ENCODE measurements at regions not wholly inside any gene's neighbourhood (a gene's known extent, or its start where the extent isn't known, plus 50 kb on each side); places are given as distances from the start of the nearest gene placed in this dataset.
A peak's percentile ranks its signal among the peaks of the same experiment; 100 is the strongest.

GRCh38 chr13:24038841-24039330 lies 121.6 kb upstream of the SPATA13 start:
- peak overlapping the region; percentile 84 to 92 (median 89) for H3K27ac Mint-ChIP-seq

GRCh38 chr13:24039621-24040475 lies 120.7 kb upstream of the SPATA13 start:
- no peak overlapping the region for H3K4me3 Mint-ChIP-seq
- no peak for TF ChIP-seq CTCF (IDR thresholded peaks at IDR 0.05; ENCODE audit: unreplicated experiment in 3 of 3)
- no peaks in the 10 kb centered on the region for H3K9me3 Mint-ChIP-seq
- H3K4me1 Mint-ChIP-seq = peaks cover 74% of the 10 kb centered on the region
- H3K27ac Mint-ChIP-seq = peak overlapping the region; percentile 84 to 92 (median 89)
- H3K36me3 Mint-ChIP-seq (ENCODE audit: low read depth) = no peaks in the 10 kb centered on the region
- no peaks in the 10 kb centered on the region for H3K27me3 Mint-ChIP-seq (ENCODE audit: low read depth)

More at GRCh38 chr13:24038841-24039330, 121.6 kb upstream of the SPATA13 start:
- no peak for TF ChIP-seq CTCF (IDR thresholded peaks at IDR 0.05; ENCODE audit: unreplicated experiment in 3 of 3)
- Mint-ChIP-seq H3K4me3 (peak overlapping the region in 1 of 3 experiments; percentile 23), H3K27me3 (ENCODE audit: low read depth) (no peaks in the 10 kb centered on the region), H3K9me3 (no peaks in the 10 kb centered on the region), H3K36me3 (ENCODE audit: low read depth) (no peaks in the 10 kb centered on the region), H3K4me1 (peaks cover 74% of the 10 kb centered on the region)

- Mint-ChIP-seq H3K4me1 (peaks cover 79% of the 10 kb centered on the region), H3K4me3 (no peak overlapping the region), H3K36me3 (ENCODE audit: low read depth) (peaks cover 3% of the 10 kb centered on the region), H3K27ac (peak overlapping the region; percentile 44 to 77 (median 49)), H3K9me3 (peaks cover 3% of the 10 kb centered on the region), H3K27me3 (ENCODE audit: low read depth) (no peaks in the 10 kb centered on the region)
- TF ChIP-seq CTCF (IDR thresholded peaks at IDR 0.05; ENCODE audit: unreplicated experiment in 3 of 3) = no peak
Observed at GRCh38 chr13:24040835-24041234, 119.7 kb upstream of the SPATA13 start.

- H3K4me3 Mint-ChIP-seq = no peak overlapping the region
- H3K27me3 Mint-ChIP-seq (ENCODE audit: low read depth) = peaks cover under 1% of the 10 kb centered on the region
- H3K9me3 Mint-ChIP-seq = peaks cover 5% of the 10 kb centered on the region
- H3K4me1 Mint-ChIP-seq = peaks cover 77% of the 10 kb centered on the region
- peak overlapping the region; percentile 44 to 94 (median 77) for H3K27ac Mint-ChIP-seq
- peaks cover 6% of the 10 kb centered on the region for H3K36me3 Mint-ChIP-seq (ENCODE audit: low read depth)
- no peak for TF ChIP-seq CTCF (IDR thresholded peaks at IDR 0.05; ENCODE audit: unreplicated experiment in 3 of 3)
Observed at GRCh38 chr13:24041651-24042225, 118.8 kb upstream of the SPATA13 start.

GRCh38 chr13:24042710-24043440 lies 117.6 kb upstream of the SPATA13 start:
- Mint-ChIP-seq H3K27me3 (ENCODE audit: low read depth) (peaks cover 5% of the 10 kb centered on the region), H3K9me3 (peaks cover 10% of the 10 kb centered on the region), H3K4me3 (no peak overlapping the region), H3K4me1 (peaks cover 77% of the 10 kb centered on the region), H3K36me3 (ENCODE audit: low read depth) (peaks cover 7% of the 10 kb centered on the region), H3K27ac (peak overlapping the region; percentile 44 to 94 (median 77))
- TF ChIP-seq CTCF (IDR thresholded peaks at IDR 0.05; ENCODE audit: unreplicated experiment in 3 of 3) = no peak
